ENCODE measurements at regions not wholly inside any gene's neighbourhood (a gene's known extent, or its start where the extent isn't known, plus 50 kb on each side); places are given as distances from the start of the nearest gene placed in this dataset.

- Histone ChIP-seq H3K23me2 (ENCODE audit: insufficient read length, low read depth, low read length, poor library complexity, severe bottlenecking) (no peaks in the 10 kb centered on the region), H4K20me1 (ENCODE audit: control insufficient read depth, insufficient read depth, insufficient read length) (no peaks in the 10 kb centered on the region), H2BK12ac (ENCODE audit: insufficient read length, low read depth, low read length) (no peak overlapping the region), H3K27me3 (ENCODE audit: insufficient read depth, low read length) (peaks cover 2% of the 10 kb centered on the region; the same call in 1 of the 2 replicates), H3K79me1 (ENCODE audit: insufficient read depth, low read depth, low read length, poor library complexity, severe bottlenecking) (no peaks in the 10 kb centered on the region), H2AK5ac (ENCODE audit: insufficient read length, low read length) (no peak overlapping the region), H3K18ac (ENCODE audit: insufficient read length, low read depth, low read length) (no peak overlapping the region), H3K9ac (ENCODE audit: extremely low read depth, insufficient read length, low read length) (no peak overlapping the region), H2BK15ac (ENCODE audit: low read depth, low read length) (no peak overlapping the region; the same call in 1 of the 2 replicates), H2BK120ac (ENCODE audit: low read depth, low read length, poor library complexity, severe bottlenecking) (no peak overlapping the region), H3K9me3 (ENCODE audit: control insufficient read depth, low read depth, low read length) (peaks cover 5% of the 10 kb centered on the region), H4K5ac (ENCODE audit: insufficient read length, low read depth, low read length) (no peak overlapping the region), H4K8ac (replicated peaks; ENCODE audit: insufficient read length, low read depth, low read length) (no peak overlapping the region), H3K79me2 (ENCODE audit: insufficient read depth, low read length) (no peaks in the 10 kb centered on the region), H4K91ac (ENCODE audit: insufficient read length, low read depth, low read length) (no peak overlapping the region), H3K14ac (ENCODE audit: insufficient read depth, low read length) (no peak overlapping the region), H2BK5ac (ENCODE audit: insufficient read length, low read length) (no peak overlapping the region), H2BK20ac (ENCODE audit: low read depth, low read length, poor library complexity, severe bottlenecking) (no peak overlapping the region), H3K27ac (ENCODE audit: insufficient read length, low read depth, low read length) (no peak overlapping the region), H3K4ac (ENCODE audit: low read depth, low read length) (no peak overlapping the region), H3K23ac (ENCODE audit: insufficient read length, low read depth, low read length) (no peak overlapping the region), H3K56ac (ENCODE audit: insufficient read length, low read depth, low read length) (no peak overlapping the region), H3K4me2 (ENCODE audit: insufficient read depth, insufficient read length, low read length) (no peak overlapping the region), H2AFZ (ENCODE audit: low read length) (no peak overlapping the region), H3K4me1 (ENCODE audit: insufficient read depth, low read length) (no peaks in the 10 kb centered on the region; the same call in 1 of the 2 replicates), H3T11ph (ENCODE audit: low read length) (no peak overlapping the region)
- Mint-ChIP-seq H3K4me1 (peaks cover 9 to 13% of the 10 kb centered on the region in 2 experiments), H3K36me3 (ENCODE audit: insufficient read depth in 1 of 3, low read depth in 3 of 3) (peaks cover 0 to 4% (median 4%) of the 10 kb centered on the region in 3 experiments; a peak in 4 of 7 replicates), H3K27me3 (ENCODE audit: low read depth) (peaks cover 65% of the 10 kb centered on the region), H3K4me3 (no peak overlapping the region), H3K9me3 (peaks cover 2 to 4% of the 10 kb centered on the region in 2 experiments; a peak in 2 of 5 replicates), H3K27ac (no peak overlapping the region)
- TF ChIP-seq CTCF (conservative IDR thresholded peaks at IDR 0.05): no peak
- DNase-seq: no peak
- WGBS (ENCODE audit: extremely low coverage, insufficient read length, low lambda C conversion rate): no CpG with 5 or more reads among the region's 4 CpGs
Measured at GRCh38 chr2:196354186-196354585, 182.8 kb upstream of the STK17B start.

All from H9 (cell line).